Neural crest cell (in vitro differentiated cells): ENCODE measurements at regions not wholly inside any gene's neighbourhood (a gene's known extent, or its start where the extent isn't known, plus 50 kb on each side); places are given as distances from the start of the nearest gene placed in this dataset.
"Not testable (repeated sequence)": the region's sequence is repeated elsewhere in the genome, so short reads cannot be mapped to it uniquely, and the experiment has no call there.

Source experiments
- DNase-seq: peaks from one replicate; pipeline ENCODE4 v3.0.0; 2021; ENCODE audit warnings: low read depth, mixed read lengths, low spot score
- H3K27ac Mint-ChIP-seq: one replicate; pipeline ENCODE4 v1.8.0; 2021; ENCODE audit warnings: mild to moderate bottlenecking, mixed read lengths; ENCODE audit not compliant: unreplicated experiment
- H3K27me3 Mint-ChIP-seq: 2 replicates; pipeline ENCODE4 v1.8.0; 2021; ENCODE audit warnings: low read depth, mild to moderate bottlenecking, mixed read lengths
- H3K36me3 Mint-ChIP-seq: 2 replicates; pipeline ENCODE4 v1.8.0; 2021; ENCODE audit warnings: low read depth, mild to moderate bottlenecking, mixed read lengths
- H3K4me1 Mint-ChIP-seq: 2 replicates; pipeline ENCODE4 v1.8.0; 2021; ENCODE audit warnings: mixed read lengths
- H3K4me3 Mint-ChIP-seq: one replicate; pipeline ENCODE4 v1.8.0; 2021; ENCODE audit warnings: mild to moderate bottlenecking, mixed read lengths
- H3K9me3 Mint-ChIP-seq: 2 replicates; pipeline ENCODE4 v1.8.0; 2021; ENCODE audit warnings: mixed read lengths
- CTCF ChIP-seq: fragments of 200-600 bp; sonication (generic); conservative IDR thresholded peaks from 2 replicates; pipeline ENCODE4 v1.5.0; 2021; ENCODE audit warnings: antibody characterized with exemption, mild to moderate bottlenecking

GRCh38 chr10:46197050-46197449 is 89.7 kb upstream of the ANTXRL start:
- Mint-ChIP-seq H3K27me3 (peaks cover 10% of the 10 kb centered on the region), H3K27ac (no peak overlapping the region), H3K9me3 (no peaks in the 10 kb centered on the region), H3K4me3 (no peak overlapping the region), H3K36me3 (no peaks in the 10 kb centered on the region), H3K4me1 (no peaks in the 10 kb centered on the region)
- TF ChIP-seq CTCF: no peak
- DNase-seq: no peak

DNA sequence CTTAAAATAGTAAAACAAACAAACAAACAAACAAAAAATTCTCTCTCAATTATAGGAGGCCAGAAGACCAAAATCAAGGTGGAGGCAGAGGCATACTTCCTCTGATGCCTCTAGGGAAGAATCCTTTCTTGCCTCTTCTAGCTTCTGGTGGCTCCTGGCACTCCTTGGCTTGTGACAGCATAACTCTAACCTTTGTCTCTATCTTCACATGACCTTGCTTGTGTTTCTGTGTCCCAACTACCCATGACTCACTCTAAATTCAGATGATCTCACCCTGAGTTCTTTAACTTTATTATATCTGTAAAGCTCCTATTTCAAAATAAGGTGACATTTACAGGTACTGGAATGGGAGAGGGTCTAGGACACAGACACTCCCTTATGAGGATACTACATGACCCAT is 88.3 kb upstream of the ANTXRL start:
- no peaks in the 10 kb centered on the region for H3K4me1 Mint-ChIP-seq
- no peaks in the 10 kb centered on the region for H3K36me3 Mint-ChIP-seq
- DNase-seq: no peak
- peaks cover 12% of the 10 kb centered on the region for H3K27me3 Mint-ChIP-seq
- no peak overlapping the region for H3K27ac Mint-ChIP-seq
- no peaks in the 10 kb centered on the region for H3K9me3 Mint-ChIP-seq
- TF ChIP-seq CTCF: no peak
- no peak overlapping the region for H3K4me3 Mint-ChIP-seq

GRCh38 chr10:46202405-46202804 is 84.4 kb upstream of the ANTXRL start:
- not testable (repeated sequence) for H3K4me1 Mint-ChIP-seq, H3K36me3 Mint-ChIP-seq, H3K9me3 Mint-ChIP-seq, H3K27ac Mint-ChIP-seq, H3K4me3 Mint-ChIP-seq, DNase-seq, H3K27me3 Mint-ChIP-seq

GRCh38 chr10:46204482-46205102 is 82.2 kb upstream of the ANTXRL start:
- not testable (repeated sequence) for H3K36me3 Mint-ChIP-seq, DNase-seq, H3K27ac Mint-ChIP-seq, H3K27me3 Mint-ChIP-seq, H3K9me3 Mint-ChIP-seq, H3K4me1 Mint-ChIP-seq, H3K4me3 Mint-ChIP-seq

DNA sequence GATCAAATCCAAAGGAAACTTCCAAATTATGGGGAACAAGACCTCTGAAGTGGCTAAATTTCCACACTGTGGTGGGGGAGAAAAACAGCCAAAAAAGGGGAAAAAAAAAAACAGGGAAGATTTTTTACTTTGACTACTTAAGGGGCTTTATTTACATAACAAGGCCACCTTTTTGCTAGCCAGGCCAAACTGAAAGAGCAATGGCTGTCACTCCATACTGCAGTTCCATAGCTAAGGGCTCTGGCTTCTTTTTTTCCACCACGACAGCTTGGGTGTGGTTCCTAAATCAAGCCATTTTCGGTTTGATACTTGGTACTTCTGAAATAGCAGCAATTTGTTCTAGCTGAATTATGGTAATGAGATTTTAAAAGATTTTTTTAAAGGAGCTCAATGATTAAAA is 76.4 kb upstream of the ANTXRL start:
- DNase-seq, H3K9me3 Mint-ChIP-seq, H3K27me3 Mint-ChIP-seq, H3K4me1 Mint-ChIP-seq, H3K4me3 Mint-ChIP-seq, H3K27ac Mint-ChIP-seq, H3K36me3 Mint-ChIP-seq: not testable (repeated sequence)

- Mint-ChIP-seq H3K36me3 (no peaks in the 10 kb centered on the region), H3K4me3 (no peak overlapping the region), H3K4me1 (peaks cover 7% of the 10 kb centered on the region), H3K27me3 (peaks cover 2% of the 10 kb centered on the region), H3K27ac (no peak overlapping the region), H3K9me3 (no peaks in the 10 kb centered on the region)
- no peak for TF ChIP-seq CTCF
- no peak for DNase-seq
Observed at GRCh38 chr10:46215426-46215825, 71.4 kb upstream of the ANTXRL start.

DNA sequence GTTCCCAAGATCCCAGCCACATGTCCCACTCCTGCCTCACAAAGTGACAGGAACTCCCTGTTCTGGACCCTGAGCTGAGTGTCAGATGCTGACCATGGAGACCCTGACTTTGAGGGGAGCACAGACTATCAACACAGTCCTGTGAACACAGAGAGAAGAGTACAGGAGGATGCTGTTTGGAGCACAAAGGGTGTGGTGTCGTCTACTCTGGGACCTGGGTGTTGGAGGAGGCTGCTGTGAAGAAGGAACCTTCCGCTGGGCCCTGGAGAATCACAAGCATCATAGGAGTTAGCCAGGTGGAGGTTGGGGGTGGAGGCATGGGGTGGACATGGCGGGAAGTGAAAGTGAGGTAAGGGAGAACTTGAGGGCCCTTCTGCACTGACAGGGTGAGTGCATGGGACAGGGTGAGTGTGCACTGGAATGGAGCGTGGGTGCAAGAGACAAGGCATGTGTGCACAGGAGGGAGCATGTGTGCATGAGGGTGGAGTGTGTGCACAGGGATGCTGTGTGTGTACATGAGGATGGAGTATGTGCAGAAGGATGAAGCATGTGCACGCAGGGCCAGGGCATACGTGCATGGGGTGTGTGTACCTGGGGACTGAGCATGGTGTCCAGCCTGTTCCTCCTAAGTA is 70.7 kb upstream of the ANTXRL start:
- H3K27ac Mint-ChIP-seq: no peak overlapping the region
- H3K27me3 Mint-ChIP-seq: peaks cover 2% of the 10 kb centered on the region
- H3K4me3 Mint-ChIP-seq: no peak overlapping the region
- no peak for TF ChIP-seq CTCF
- H3K4me1 Mint-ChIP-seq: peaks cover 11% of the 10 kb centered on the region
- no peaks in the 10 kb centered on the region for H3K9me3 Mint-ChIP-seq
- no peaks in the 10 kb centered on the region for H3K36me3 Mint-ChIP-seq
- DNase-seq: no peak
